ENCODE measurements at regions not wholly inside any gene's neighbourhood (a gene's known extent, or its start where the extent isn't known, plus 50 kb on each side); places are given as distances from the start of the nearest gene placed in this dataset.

DNA sequence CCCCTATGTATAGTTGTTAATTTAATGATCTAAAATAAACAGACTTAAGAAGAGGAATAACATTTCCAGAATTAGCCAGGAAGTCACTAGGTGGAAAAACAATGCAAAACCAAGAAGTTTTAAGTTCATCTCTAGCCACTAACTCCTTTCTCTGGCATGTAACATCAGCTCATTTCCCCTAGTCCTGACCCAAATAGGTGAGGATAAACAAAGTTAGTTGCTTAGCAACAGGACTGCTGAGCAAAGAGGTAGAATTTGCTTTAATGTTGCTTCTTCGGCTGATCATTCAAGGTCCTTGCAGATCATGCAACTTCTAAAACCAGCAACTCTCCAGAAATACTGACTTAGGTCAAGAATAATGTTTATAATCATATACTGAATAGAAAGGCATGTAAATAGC is 675.8 kb downstream of the CETN3 start:
- TF ChIP-seq CTCF (IDR thresholded peaks at IDR 0.05), result no peak
- TF ChIP-seq POLR2A (IDR thresholded peaks at IDR 0.05), result no peak
